GM12865 (cell line): ENCODE measurements at regions not wholly inside any gene's neighbourhood (a gene's known extent, or its start where the extent isn't known, plus 50 kb on each side); places are given as distances from the start of the nearest gene placed in this dataset.

Source experiments
- DNase-seq: peaks from one replicate; pipeline ENCODE4 v3.0.0; 2010; ENCODE audit warnings: low read depth
- H3K4me3 ChIP-seq: 2 replicates; pipeline ENCODE4 v1.5.1; 2011; ENCODE audit warnings: mild to moderate bottlenecking, low read depth, low read length, control low read depth
- TF ChIP-seq, protein P1 (sequence below): IDR thresholded peaks from 2 replicates; pipeline ENCODE4 v1.5.1; 2011; ENCODE audit warnings: low read length, control low read depth, low read depth, inconsistent platforms; ENCODE audit not compliant: insufficient read depth; ENCODE audit errors: missing control alignments

DNA sequence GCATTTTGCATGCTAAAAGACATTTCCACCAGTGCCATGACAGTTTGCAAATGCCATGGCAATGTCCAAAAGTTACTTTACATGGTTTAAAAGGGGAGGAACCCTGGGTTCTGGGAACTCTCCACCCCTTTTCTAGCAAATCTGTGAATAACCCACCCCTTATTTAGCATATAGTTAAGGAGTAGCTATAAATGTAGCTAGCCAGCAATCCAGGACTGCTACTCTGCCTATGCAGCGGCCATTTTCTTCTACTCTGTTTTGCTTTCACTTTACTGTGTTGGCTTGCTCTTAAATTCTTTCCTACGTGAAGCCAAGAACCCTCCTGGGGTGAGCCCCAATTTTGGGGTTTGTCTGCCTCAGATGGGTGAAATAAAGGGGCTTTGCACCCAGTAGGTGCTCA, 141.0 kb downstream of the PTPN11 start:
- H3K4me3 ChIP-seq, result no peak overlapping the region
- no peak for DNase-seq
- TF ChIP-seq, protein P1, sequence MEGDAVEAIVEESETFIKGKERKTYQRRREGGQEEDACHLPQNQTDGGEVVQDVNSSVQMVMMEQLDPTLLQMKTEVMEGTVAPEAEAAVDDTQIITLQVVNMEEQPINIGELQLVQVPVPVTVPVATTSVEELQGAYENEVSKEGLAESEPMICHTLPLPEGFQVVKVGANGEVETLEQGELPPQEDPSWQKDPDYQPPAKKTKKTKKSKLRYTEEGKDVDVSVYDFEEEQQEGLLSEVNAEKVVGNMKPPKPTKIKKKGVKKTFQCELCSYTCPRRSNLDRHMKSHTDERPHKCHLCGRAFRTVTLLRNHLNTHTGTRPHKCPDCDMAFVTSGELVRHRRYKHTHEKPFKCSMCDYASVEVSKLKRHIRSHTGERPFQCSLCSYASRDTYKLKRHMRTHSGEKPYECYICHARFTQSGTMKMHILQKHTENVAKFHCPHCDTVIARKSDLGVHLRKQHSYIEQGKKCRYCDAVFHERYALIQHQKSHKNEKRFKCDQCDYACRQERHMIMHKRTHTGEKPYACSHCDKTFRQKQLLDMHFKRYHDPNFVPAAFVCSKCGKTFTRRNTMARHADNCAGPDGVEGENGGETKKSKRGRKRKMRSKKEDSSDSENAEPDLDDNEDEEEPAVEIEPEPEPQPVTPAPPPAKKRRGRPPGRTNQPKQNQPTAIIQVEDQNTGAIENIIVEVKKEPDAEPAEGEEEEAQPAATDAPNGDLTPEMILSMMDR, result no peak

DNA sequence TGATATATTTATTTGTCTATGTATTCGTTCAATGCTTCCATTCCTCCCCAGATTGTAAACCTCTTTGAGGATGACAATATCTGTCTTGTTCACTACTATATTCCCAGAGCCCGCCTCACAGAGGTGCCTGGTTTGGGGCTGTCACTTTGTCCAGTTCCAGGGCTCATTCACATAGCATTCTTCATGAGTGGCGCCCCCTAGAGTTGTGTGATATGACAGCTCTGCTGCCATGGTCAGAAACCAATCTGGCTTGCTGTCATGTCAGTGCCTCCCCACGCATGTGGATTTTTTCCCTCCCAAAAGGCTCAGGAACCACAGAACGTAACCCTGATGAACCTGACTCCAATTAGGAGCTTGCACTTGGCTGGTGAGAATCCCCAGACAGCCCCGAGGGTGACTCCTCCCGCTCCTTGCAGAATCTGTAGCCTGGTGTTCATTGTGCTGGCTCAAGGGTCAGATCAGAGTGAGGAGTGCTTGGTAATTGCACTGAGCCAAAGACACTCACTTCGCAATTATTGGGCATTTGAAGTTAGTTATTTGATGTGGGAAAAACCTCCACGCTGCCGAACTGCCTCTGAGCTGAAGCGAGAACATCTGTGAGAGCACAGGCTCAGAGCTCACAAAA, 145.5 kb downstream of the PTPN11 start:
- no peak overlapping the region for H3K4me3 ChIP-seq
- no peak for DNase-seq
- TF ChIP-seq, protein P1, result no peak

DNA sequence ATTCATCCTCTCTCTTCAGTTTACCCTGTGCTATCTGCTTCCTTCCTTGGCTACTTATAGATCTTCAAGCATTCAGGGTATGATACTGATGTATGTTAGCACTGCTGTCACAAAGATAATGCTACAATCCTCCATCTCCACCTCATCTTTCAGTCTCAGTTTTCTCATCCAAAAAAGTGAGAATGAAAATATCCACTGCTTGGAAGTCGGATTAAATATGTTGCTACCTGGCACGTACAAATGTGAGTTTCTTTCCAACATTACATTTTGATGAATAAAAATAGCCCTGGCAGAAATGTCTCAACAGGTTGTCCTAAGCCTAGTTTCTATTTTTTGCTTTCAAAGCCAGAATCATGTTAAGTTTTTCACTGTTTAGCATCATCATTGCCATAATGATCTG, 149.9 kb downstream of the PTPN11 start:
- no peak overlapping the region for H3K4me3 ChIP-seq
- DNase-seq, result no peak
- TF ChIP-seq, protein P1, result no peak

DNA sequence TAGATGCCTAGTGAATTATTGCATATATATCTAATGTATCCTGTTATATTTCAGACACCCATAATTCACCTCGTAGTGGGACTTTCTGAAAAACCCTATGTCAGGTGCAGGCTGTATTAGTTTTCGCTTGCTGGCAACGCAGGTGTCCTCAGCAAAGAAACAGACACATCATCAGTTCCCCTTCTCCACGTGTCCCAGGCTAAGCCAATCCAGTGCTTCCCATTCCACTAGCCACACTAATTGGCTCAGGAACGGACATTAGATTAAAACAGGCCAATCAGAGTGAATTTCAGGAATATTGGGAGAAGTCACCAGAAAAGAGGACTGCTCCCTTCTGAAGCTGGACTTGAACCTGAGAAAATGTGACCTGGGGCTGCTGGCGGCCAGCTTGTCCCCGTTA, 151.3 kb downstream of the PTPN11 start:
- H3K4me3 ChIP-seq, result no peak overlapping the region
- no peak for DNase-seq
- TF ChIP-seq, protein P1, result no peak

DNA sequence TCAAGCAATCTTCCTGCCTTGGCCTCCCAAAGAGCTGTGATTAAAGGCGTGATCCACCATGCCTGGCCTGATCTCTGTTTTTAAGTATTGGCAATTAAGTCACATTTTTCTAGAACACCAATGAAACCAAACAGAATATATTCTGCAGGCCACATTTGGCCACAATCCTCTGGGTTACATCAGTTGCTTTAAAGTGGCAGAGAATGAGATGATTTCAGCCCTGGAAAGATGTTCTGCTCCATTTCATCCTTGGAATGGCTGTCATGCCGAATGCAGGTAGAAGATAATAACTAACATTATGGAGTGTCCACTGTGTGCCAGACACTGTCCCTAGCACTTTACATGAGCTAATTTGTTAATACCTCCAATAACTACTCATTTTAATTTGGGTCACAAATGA, 154.4 kb downstream of the PTPN11 start:
- no peak for DNase-seq
- TF ChIP-seq, protein P1, result no peak
- H3K4me3 ChIP-seq, result no peak overlapping the region

DNA sequence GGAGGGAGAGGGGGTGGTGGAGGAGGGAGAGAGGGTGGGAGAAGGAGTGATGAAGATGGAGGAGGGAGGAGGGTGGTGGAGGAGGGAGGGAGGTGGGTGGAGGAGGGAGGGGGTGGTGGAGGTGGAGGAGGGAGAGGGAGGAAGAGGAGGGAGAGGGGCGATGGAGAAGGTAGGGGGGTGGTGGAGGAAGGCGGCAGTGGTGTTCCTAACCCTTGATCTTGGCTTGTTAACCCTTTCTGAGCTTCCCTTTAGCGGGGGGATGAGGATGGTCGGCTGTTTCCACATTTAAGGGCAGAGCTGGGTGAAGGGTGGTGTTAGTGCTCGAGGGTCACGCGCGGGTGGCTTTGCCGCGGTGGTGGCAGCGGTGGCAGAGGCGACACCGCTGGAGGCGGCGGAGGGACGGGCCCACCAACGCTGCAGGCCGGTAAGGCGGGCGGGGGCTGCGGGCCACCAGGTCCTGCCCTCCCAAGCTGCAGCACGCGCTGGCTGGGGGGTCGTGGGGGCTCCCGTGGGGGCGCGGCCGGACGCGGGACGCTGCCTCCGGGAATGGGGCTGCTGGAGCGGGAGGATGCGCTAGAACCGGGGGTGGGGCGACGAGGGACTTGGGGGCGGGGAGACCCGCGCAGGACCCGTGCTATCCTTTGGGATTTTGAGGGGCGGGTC, 156.3 kb downstream of the PTPN11 start:
- no peak overlapping the region for H3K4me3 ChIP-seq
- no peak for DNase-seq
- TF ChIP-seq, protein P1, result no peak
